Sigmoid colon (tissue), 4 donors: ENCODE measurements at regions not wholly inside any gene's neighbourhood (a gene's known extent, or its start where the extent isn't known, plus 50 kb on each side); places are given as distances from the start of the nearest gene placed in this dataset.

Experiments
- CTCF ChIP-seq, 4 experiments: fragments of 450-650 bp in 3 of 4; fragments of 200-600 bp in 1 of 4; IDR thresholded peaks; one replicate each; pipeline ENCODE4 v1.5.1; 2016 to 2019; ENCODE audit warnings: antibody characterized with exemption in 4 of 4, mild to moderate bottlenecking in 3 of 4, moderate library complexity in 2 of 4
- EP300 ChIP-seq, 4 donors: sonication (generic); formaldehyde crosslinking; IDR thresholded peaks; one replicate each; pipeline ENCODE4 v1.6.1; 2017; ENCODE audit warnings: antibody characterized with exemption in 4 of 4

GRCh38 chr5:24320643-24321042 is 324.1 kb downstream of the CDH10 start:
- TF ChIP-seq CTCF (IDR thresholded peaks at IDR 0.05), result no peak
- TF ChIP-seq EP300 (IDR thresholded peaks at IDR 0.05), result no peak
